Tibial artery (tissue), 4 donors: ENCODE measurements at regions not wholly inside any gene's neighbourhood (a gene's known extent, or its start where the extent isn't known, plus 50 kb on each side); places are given as distances from the start of the nearest gene placed in this dataset.

Experiments
- DNase-seq, 2 donors: peaks; one replicate each; pipeline ENCODE4 v3.0.0-alpha.2; 2019
- H3K27ac ChIP-seq, 2 donors: fragments of 200-600 bp; sonication (generic) in 1 of 2; 1 replicate in 1 of 2; 2 replicates in 1 of 2; pipeline ENCODE4 v1.5.1; 2018 to 2019; ENCODE audit warnings: mild to moderate bottlenecking in 1 of 2
- H3K27me3 ChIP-seq, 2 donors: fragments of 200-600 bp; sonication (generic) in 1 of 2; one replicate each; pipeline versions ENCODE4 v1.5.1 to v1.6.0; 2016 to 2019
- H3K36me3 ChIP-seq, 3 donors: fragments of 200-600 bp; sonication (generic) in 2 of 3; one replicate each; pipeline ENCODE4 v1.5.1; 2016 to 2019; ENCODE audit warnings: mild to moderate bottlenecking in 2 of 3
- H3K4me1 ChIP-seq, 4 donors: fragments of 200-600 bp; sonication (generic) in 2 of 4; 1 replicate in 3 of 4; 2 replicates in 1 of 4; pipeline ENCODE4 v1.5.1; 2016 to 2019
- H3K4me3 ChIP-seq, 2 donors: fragments of 200-600 bp; sonication (generic) in 1 of 2; 1 replicate in 1 of 2; 2 replicates in 1 of 2; pipeline ENCODE4 v1.5.1; 2018 to 2019; ENCODE audit warnings: mild to moderate bottlenecking in 2 of 2
- H3K9me3 ChIP-seq, 3 donors: fragments of 200-600 bp; sonication (generic) in 1 of 3; one replicate each; pipeline ENCODE4 v1.5.1; 2016 to 2019
- CTCF ChIP-seq, 2 experiments: fragments of 200-600 bp in 1 of 2; fragments of 450-650 bp in 1 of 2; IDR thresholded peaks; one replicate each; pipeline ENCODE4 v1.5.1; 2017 to 2019; ENCODE audit warnings: antibody characterized with exemption in 2 of 2, mild to moderate bottlenecking in 1 of 2, moderate library complexity in 1 of 2
- intact Hi-C: fragments of 100-400 bp; cut with DNase I; formaldehyde crosslinking; loops from one replicate; pipeline ENCODE4 v1.15.0; 2023; ENCODE audit warnings: low total_unique reads

DNA sequence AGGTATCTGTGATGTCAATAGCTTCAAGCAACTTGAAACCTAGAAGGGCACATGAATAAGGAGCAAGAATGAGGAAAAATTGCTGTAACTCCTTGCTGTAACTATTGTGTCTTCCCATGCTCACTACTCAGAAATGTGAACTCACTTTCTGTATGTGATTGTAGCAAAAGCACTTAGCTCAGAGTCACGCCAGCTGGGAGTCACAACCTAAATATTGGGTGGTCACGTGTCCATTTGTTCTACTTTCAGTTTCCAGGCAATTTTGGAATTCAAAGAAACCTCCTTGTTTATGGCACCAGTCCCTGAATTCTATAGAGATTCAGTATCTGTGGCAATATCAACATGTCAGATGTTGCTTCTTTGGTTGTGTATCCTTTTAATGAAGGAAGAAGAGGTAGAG, 241.6 kb upstream of the AZI2 start:
- Histone ChIP-seq H3K4me1 (peaks cover 0 to 9% (median 0%) of the 10 kb centered on the region in 4 donors), H3K4me3 (no peak overlapping the region), H3K9me3 (no peaks in the 10 kb centered on the region), H3K36me3 (no peaks in the 10 kb centered on the region), H3K27ac (no peak overlapping the region), H3K27me3 (no peaks in the 10 kb centered on the region)
- DNase-seq: no peak
- intact Hi-C loops: no loop called here
- TF ChIP-seq CTCF (IDR thresholded peaks at IDR 0.05): no peak

DNA sequence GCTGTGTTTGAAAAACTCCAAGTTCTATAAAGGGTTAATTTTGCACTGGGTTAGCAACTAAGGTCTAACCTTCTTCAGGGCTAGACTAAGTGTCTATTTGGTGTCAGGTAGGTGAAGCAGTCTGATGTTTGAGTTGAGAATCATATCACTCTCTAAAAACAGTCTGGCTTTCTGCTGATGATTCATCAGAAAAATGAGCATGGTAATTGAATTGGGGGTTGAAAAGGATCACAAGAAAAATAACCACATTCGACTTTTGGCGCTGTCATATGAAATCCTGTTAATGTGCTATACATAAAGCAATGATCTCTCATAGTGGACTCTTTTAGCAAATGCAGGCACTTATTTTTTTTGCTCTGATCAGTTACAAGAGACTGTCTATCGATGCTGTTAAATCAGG, 242.2 kb upstream of the AZI2 start:
- DNase-seq: no peak
- Histone ChIP-seq H3K36me3 (no peaks in the 10 kb centered on the region), H3K9me3 (no peaks in the 10 kb centered on the region), H3K4me3 (no peak overlapping the region), H3K27me3 (no peaks in the 10 kb centered on the region), H3K27ac (no peak overlapping the region), H3K4me1 (peaks cover 0 to 9% (median 0%) of the 10 kb centered on the region in 4 donors)
- TF ChIP-seq CTCF (IDR thresholded peaks at IDR 0.05): no peak
- intact Hi-C loops: no loop called here

DNA sequence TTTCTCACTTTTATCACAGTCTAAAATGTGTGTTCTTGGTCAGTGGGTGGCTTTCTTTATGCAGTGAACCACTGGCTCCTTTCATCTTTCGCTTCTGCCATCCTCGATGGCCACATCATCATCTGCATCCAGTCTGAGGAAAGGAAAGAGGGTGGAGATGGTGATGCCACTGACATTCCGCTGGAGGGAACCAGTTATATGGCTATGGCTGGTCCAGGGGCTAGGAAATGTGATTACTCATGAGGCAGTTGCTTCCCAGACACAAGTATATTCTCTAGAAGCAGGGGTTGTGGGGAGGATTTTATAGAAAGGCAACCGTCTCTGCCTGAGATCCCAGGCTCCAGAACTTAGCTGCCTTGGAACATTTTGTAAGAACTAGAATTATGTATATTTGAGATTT, 246.7 kb upstream of the AZI2 start:
- DNase-seq: no peak
- H3K4me1 ChIP-seq: no peaks in the 10 kb centered on the region
- no peak overlapping the region for H3K27ac ChIP-seq
- intact Hi-C loops: no loop called here
- TF ChIP-seq CTCF (IDR thresholded peaks at IDR 0.05): no peak
- no peaks in the 10 kb centered on the region for H3K36me3 ChIP-seq
- no peaks in the 10 kb centered on the region for H3K27me3 ChIP-seq
- H3K9me3 ChIP-seq: no peaks in the 10 kb centered on the region
- no peak overlapping the region for H3K4me3 ChIP-seq

GRCh38 chr3:28597452-28597851, 248.8 kb upstream of the AZI2 start:
- H3K4me3 ChIP-seq: no peak overlapping the region
- H3K27ac ChIP-seq: no peak overlapping the region
- DNase-seq: no peak
- no peaks in the 10 kb centered on the region for H3K36me3 ChIP-seq
- H3K27me3 ChIP-seq: no peaks in the 10 kb centered on the region
- no peaks in the 10 kb centered on the region for H3K4me1 ChIP-seq
- no peaks in the 10 kb centered on the region for H3K9me3 ChIP-seq
- intact Hi-C loops: no loop called here
- TF ChIP-seq CTCF (IDR thresholded peaks at IDR 0.05): no peak

- Histone ChIP-seq H3K36me3 (no peaks in the 10 kb centered on the region), H3K4me1 (no peaks in the 10 kb centered on the region), H3K4me3 (no peak overlapping the region), H3K27ac (no peak overlapping the region), H3K9me3 (no peaks in the 10 kb centered on the region), H3K27me3 (no peaks in the 10 kb centered on the region)
- TF ChIP-seq CTCF (IDR thresholded peaks at IDR 0.05): no peak
- intact Hi-C loops: no loop called here
- no peak for DNase-seq
These were observed 249.5 kb upstream of the AZI2 start for GRCh38 chr3:28598165-28598564.

DNA sequence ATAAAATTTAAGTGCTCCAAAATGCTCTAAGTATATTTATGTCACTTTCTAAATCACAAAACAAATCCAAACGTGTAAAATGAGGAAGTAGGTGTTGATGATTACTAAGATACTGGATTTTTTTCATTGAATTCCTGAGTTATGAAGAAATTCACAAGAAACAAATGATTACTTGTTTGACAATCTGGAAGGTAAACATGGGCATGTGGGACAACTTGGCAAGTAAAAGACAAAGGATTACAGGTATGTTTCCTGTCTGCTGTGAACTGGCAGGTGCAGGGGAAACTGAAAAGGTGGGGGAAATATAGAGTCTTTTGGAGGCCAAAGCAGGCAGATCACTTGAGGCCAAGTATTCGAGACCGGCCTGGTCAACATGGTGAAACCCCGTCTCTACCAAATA, 252.7 kb upstream of the AZI2 start:
- Histone ChIP-seq H3K36me3 (no peaks in the 10 kb centered on the region), H3K27me3 (no peaks in the 10 kb centered on the region), H3K27ac (no peak overlapping the region), H3K4me1 (peaks cover 0 to under 1% (median 0%) of the 10 kb centered on the region in 4 donors), H3K9me3 (no peaks in the 10 kb centered on the region), H3K4me3 (no peak overlapping the region)
- intact Hi-C loops: no loop called here
- no peak for DNase-seq
- TF ChIP-seq CTCF (IDR thresholded peaks at IDR 0.05): no peak
